ENCODE measurements at regions not wholly inside any gene's neighbourhood (a gene's known extent, or its start where the extent isn't known, plus 50 kb on each side); places are given as distances from the start of the nearest gene placed in this dataset.

GRCh38 chr5:152501294-152501693 lies 96.2 kb upstream of the NMUR2 start:
- WGBS (ENCODE audit: insufficient coverage, insufficient replicate concordance, low lambda C conversion rate, missing lambda C conversion rate): 73% methylated on average over 2 of the region's 2 CpGs
- intact Hi-C loops (cut with micrococcal nuclease; ENCODE audit: unreplicated experiment): no loop called here
- BruUV-seq (replicated peaks): no TSS peak
- in situ Hi-C loops (cut with MboI): no loop called here
- FAIRE-seq (no peak), DNase-seq (ENCODE audit: low read depth, low spot score) (no peak), ATAC-seq (peak; percentile 66)
- RAD21 ChIA-PET (ENCODE audit: unreplicated experiment): no interaction called here
- H2AFZ ChIP-seq (ENCODE audit: control insufficient read depth, low read depth, low read length): no peak overlapping the region
- H3K9me3 ChIP-seq (replicated peaks; ENCODE audit: control insufficient read depth, insufficient read depth, low read length): no peaks in the 10 kb centered on the region
- no peaks in the 10 kb centered on the region for H3K79me2 ChIP-seq (ENCODE audit: control insufficient read depth, insufficient read depth, low read length)
- H3K4me3 ChIP-seq: no peak overlapping the region
- SMC1A ChIA-PET (ENCODE audit: uncharacterized antibody, unreplicated experiment): interaction anchor here (0.6 to 1.2 kb wide), 2 partner anchors 15 to 39 kb away, joined by 3 read pairs; no protein-coding TSS in a partner anchor
- H3K4me1 ChIP-seq (ENCODE audit: control insufficient read depth, insufficient read depth, low read length): no peaks in the 10 kb centered on the region
- no peaks in the 10 kb centered on the region for H3K36me3 ChIP-seq (ENCODE audit: control insufficient read depth in 2 of 2, insufficient read depth in 2 of 2, low read length in 1 of 2)
- no peaks in the 10 kb centered on the region for H3K27me3 ChIP-seq (replicated peaks in 1 of 2; ENCODE audit: control insufficient read depth in 2 of 2, insufficient read depth in 2 of 2, low read length in 1 of 2)
- no peak overlapping the region for H3K27ac ChIP-seq (ENCODE audit: control insufficient read depth, insufficient read depth)
- POLR2A ChIA-PET: no interaction called here
- H4K20me1 ChIP-seq (ENCODE audit: control insufficient read depth, insufficient read depth): no peaks in the 10 kb centered on the region
- CTCF ChIA-PET: interaction anchor here (0.6 to 1.1 kb wide), 2 partner anchors 13 to 686 kb away, joined by 3 to 5 read pairs; no protein-coding TSS in a partner anchor
- H3K4me2 ChIP-seq (ENCODE audit: control insufficient read depth, insufficient read depth): no peak overlapping the region
- H3K9ac ChIP-seq (ENCODE audit: control insufficient read depth, insufficient read depth, low read length): no peak overlapping the region
- no peak for TF ChIP-seq SMC3 (IDR thresholded peaks at IDR 0.05; ENCODE audit: borderline replicate concordance, low read length)
- TF ChIP-seq E4F1 (IDR thresholded peaks at IDR 0.05; ENCODE audit: borderline replicate concordance, partially characterized antibody): no peak
- TF ChIP-seq JUNB (IDR thresholded peaks at IDR 0.05): no peak
- no peak for TF ChIP-seq CEBPB (IDR thresholded peaks at IDR 0.05; ENCODE audit: borderline replicate concordance in 1 of 2, low read depth in 2 of 2, low read length in 2 of 2)
- no peak for TF ChIP-seq SRF (IDR thresholded peaks at IDR 0.05; ENCODE audit: low read depth in 2 of 2, low read length in 2 of 2)
- TF ChIP-seq SPI1 (IDR thresholded peaks at IDR 0.05; ENCODE audit: borderline replicate concordance, insufficient read depth, low read depth, low read length): 0 out of 2 replicates have a peak, but pooled peaks have one; percentile 33
- TF ChIP-seq ETV6 (conservative IDR thresholded peaks at IDR 0.05 in 1 of 2, IDR thresholded peaks at IDR 0.05 in 1 of 2; ENCODE audit: borderline replicate concordance in 1 of 2, low read depth in 1 of 2): no peak
- TF ChIP-seq NR2F1 (conservative IDR thresholded peaks at IDR 0.05): 0 out of 2 replicates have a peak, but pooled peaks have one; percentile 13
- no peak for TF ChIP-seq STAT1 (conservative IDR thresholded peaks at IDR 0.05)
- TF ChIP-seq KAT2A (conservative IDR thresholded peaks at IDR 0.05; ENCODE audit: control insufficient read depth, low read depth, low read length): no peak
- peak; percentile 53 to 67; a peak in 2 of 4 replicates for TF ChIP-seq BHLHE40 (IDR thresholded peaks at IDR 0.05; ENCODE audit: borderline replicate concordance in 1 of 2, low read depth in 2 of 2, low read length in 1 of 2)
- TF ChIP-seq BCLAF1 (IDR thresholded peaks at IDR 0.05): no peak
- TF ChIP-seq LARP7 (IDR thresholded peaks at IDR 0.05): no peak
- TF ChIP-seq, protein P1, sequence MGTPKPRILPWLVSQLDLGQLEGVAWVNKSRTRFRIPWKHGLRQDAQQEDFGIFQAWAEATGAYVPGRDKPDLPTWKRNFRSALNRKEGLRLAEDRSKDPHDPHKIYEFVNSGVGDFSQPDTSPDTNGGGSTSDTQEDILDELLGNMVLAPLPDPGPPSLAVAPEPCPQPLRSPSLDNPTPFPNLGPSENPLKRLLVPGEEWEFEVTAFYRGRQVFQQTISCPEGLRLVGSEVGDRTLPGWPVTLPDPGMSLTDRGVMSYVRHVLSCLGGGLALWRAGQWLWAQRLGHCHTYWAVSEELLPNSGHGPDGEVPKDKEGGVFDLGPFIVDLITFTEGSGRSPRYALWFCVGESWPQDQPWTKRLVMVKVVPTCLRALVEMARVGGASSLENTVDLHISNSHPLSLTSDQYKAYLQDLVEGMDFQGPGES (IDR thresholded peaks at IDR 0.05): no peak
- no peak for TF ChIP-seq PBX3 (IDR thresholded peaks at IDR 0.05; ENCODE audit: insufficient replicate concordance, low read depth, low read length)
- no peak for TF ChIP-seq CHD1 (IDR thresholded peaks at IDR 0.05; ENCODE audit: low read depth, low read length)
